Activated B cell treated with CpG ODN at 0.5 μM for 24 hours (primary cell): ENCODE measurements at regions not wholly inside any gene's neighbourhood (a gene's known extent, or its start where the extent isn't known, plus 50 kb on each side); places are given as distances from the start of the nearest gene placed in this dataset.

Experiments
- ATAC-seq: fragments of 200-7000 bp; cut with Tn5 transposase; one replicate; pipeline ENCODE4 v1.10.0; 2021; ENCODE audit warnings: low read depth, mild to moderate bottlenecking, moderate library complexity
- CTCF ChIA-PET: fragments of 350-600 bp; sonication (Branson Sonifier 250); formaldehyde crosslinking; loops from one replicate; lab custom pipeline; 2021; ENCODE audit warnings: antibody characterized with exemption; lab: Charles Lee
- POLR2A ChIA-PET: fragments of 350-600 bp; sonication (Branson Sonifier 250); formaldehyde crosslinking; loops from one replicate; lab custom pipeline; 2021; ENCODE audit warnings: antibody characterized with exemption; lab: Charles Lee
- DNase-seq: peaks from one replicate; pipeline ENCODE4 v3.0.0; 2022
- H3K27ac Mint-ChIP-seq: one replicate; pipeline ENCODE4 v1.8.0; 2020; ENCODE audit warnings: mixed read lengths
- H3K27me3 Mint-ChIP-seq: one replicate; pipeline ENCODE4 v1.8.0; 2021; ENCODE audit warnings: mixed read lengths
- H3K36me3 Mint-ChIP-seq: one replicate; pipeline ENCODE4 v1.8.0; 2021; ENCODE audit warnings: low read depth, mixed read lengths
- H3K4me1 Mint-ChIP-seq: one replicate; pipeline ENCODE4 v1.8.0; 2021; ENCODE audit warnings: mixed read lengths
- H3K4me3 Mint-ChIP-seq: one replicate; pipeline ENCODE4 v1.8.0; 2020; ENCODE audit warnings: mild to moderate bottlenecking, mixed read lengths
- H3K9me3 Mint-ChIP-seq: one replicate; pipeline ENCODE4 v1.8.0; 2020; ENCODE audit warnings: mixed read lengths
- CTCF ChIP-seq: fragments of 200-600 bp; IDR thresholded peaks from one replicate; pipeline ENCODE4 v1.8.0; 2022; ENCODE audit warnings: antibody characterized with exemption, mild to moderate bottlenecking
- intact Hi-C: fragments of 100-400 bp; cut with micrococcal nuclease; formaldehyde crosslinking; loops from one replicate; pipeline ENCODE4 v1.15.1; 2024

- no peak for DNase-seq
- no peak overlapping the region for H3K27ac Mint-ChIP-seq
- ChIA-PET POLR2A (no interaction called here), CTCF (no interaction called here)
- H3K36me3 Mint-ChIP-seq = no peaks in the 10 kb centered on the region
- peaks cover 4% of the 10 kb centered on the region for H3K27me3 Mint-ChIP-seq
- no peak for ATAC-seq
- no peaks in the 10 kb centered on the region for H3K9me3 Mint-ChIP-seq
- no peaks in the 10 kb centered on the region for H3K4me1 Mint-ChIP-seq
- TF ChIP-seq CTCF = no peak
- intact Hi-C loops = no loop called here
- no peak overlapping the region for H3K4me3 Mint-ChIP-seq
Observed at GRCh38 chr2:236743921-236744280, 174.3 kb downstream of the ACKR3 start.

- H3K27me3 Mint-ChIP-seq = peaks cover 4% of the 10 kb centered on the region
- intact Hi-C loops = no loop called here
- no peak for TF ChIP-seq CTCF
- H3K36me3 Mint-ChIP-seq = no peaks in the 10 kb centered on the region
- ATAC-seq (no peak), DNase-seq (no peak)
- H3K4me1 Mint-ChIP-seq = no peaks in the 10 kb centered on the region
- ChIA-PET POLR2A (no interaction called here), CTCF (no interaction called here)
- H3K4me3 Mint-ChIP-seq = no peak overlapping the region
- H3K9me3 Mint-ChIP-seq = no peaks in the 10 kb centered on the region
- H3K27ac Mint-ChIP-seq = no peak overlapping the region
Observed at GRCh38 chr2:236744281-236744705, 174.7 kb downstream of the ACKR3 start.

GRCh38 chr2:236744716-236745115, 175.1 kb downstream of the ACKR3 start:
- POLR2A ChIA-PET = no interaction called here
- ATAC-seq = no peak
- no peak overlapping the region for H3K4me3 Mint-ChIP-seq
- intact Hi-C loops = no loop called here
- H3K4me1 Mint-ChIP-seq = no peaks in the 10 kb centered on the region
- H3K27me3 Mint-ChIP-seq = peaks cover 5% of the 10 kb centered on the region
- no peak overlapping the region for H3K27ac Mint-ChIP-seq
- DNase-seq = no peak
- CTCF ChIA-PET = no interaction called here
- no peak for TF ChIP-seq CTCF
- H3K36me3 Mint-ChIP-seq = no peaks in the 10 kb centered on the region
- H3K9me3 Mint-ChIP-seq = no peaks in the 10 kb centered on the region

- H3K9me3 Mint-ChIP-seq = no peaks in the 10 kb centered on the region
- H3K4me1 Mint-ChIP-seq = no peaks in the 10 kb centered on the region
- DNase-seq (no peak), ATAC-seq (no peak)
- intact Hi-C loops = no loop called here
- H3K4me3 Mint-ChIP-seq = no peak overlapping the region
- no peaks in the 10 kb centered on the region for H3K36me3 Mint-ChIP-seq
- no peak overlapping the region for H3K27ac Mint-ChIP-seq
- peaks cover 5% of the 10 kb centered on the region for H3K27me3 Mint-ChIP-seq
- CTCF ChIA-PET = no interaction called here
- TF ChIP-seq CTCF = no peak
- POLR2A ChIA-PET = no interaction called here
Observed at GRCh38 chr2:236745420-236746210, 176.0 kb downstream of the ACKR3 start.

- Mint-ChIP-seq H3K27me3 (peaks cover 5% of the 10 kb centered on the region), H3K9me3 (no peaks in the 10 kb centered on the region), H3K27ac (no peak overlapping the region), H3K36me3 (no peaks in the 10 kb centered on the region), H3K4me1 (no peaks in the 10 kb centered on the region), H3K4me3 (no peak overlapping the region)
- DNase-seq (no peak), ATAC-seq (no peak)
- CTCF ChIA-PET = no interaction called here
- no peak for TF ChIP-seq CTCF
- intact Hi-C loops = no loop called here
- POLR2A ChIA-PET = no interaction called here
Observed at GRCh38 chr2:236746833-236747232, 177.2 kb downstream of the ACKR3 start.
